SIG-M5 (cell line): ENCODE measurements at regions not wholly inside any gene's neighbourhood (a gene's known extent, or its start where the extent isn't known, plus 50 kb on each side); places are given as distances from the start of the nearest gene placed in this dataset.
"Not testable (repeated sequence)": the region's sequence is repeated elsewhere in the genome, so short reads cannot be mapped to it uniquely, and the experiment has no call there.

ENCODE experiments used
- DNase-seq: peaks from one replicate; lab custom pipeline; 2025; lab: John Stamatoyannopoulos, UW

DNA sequence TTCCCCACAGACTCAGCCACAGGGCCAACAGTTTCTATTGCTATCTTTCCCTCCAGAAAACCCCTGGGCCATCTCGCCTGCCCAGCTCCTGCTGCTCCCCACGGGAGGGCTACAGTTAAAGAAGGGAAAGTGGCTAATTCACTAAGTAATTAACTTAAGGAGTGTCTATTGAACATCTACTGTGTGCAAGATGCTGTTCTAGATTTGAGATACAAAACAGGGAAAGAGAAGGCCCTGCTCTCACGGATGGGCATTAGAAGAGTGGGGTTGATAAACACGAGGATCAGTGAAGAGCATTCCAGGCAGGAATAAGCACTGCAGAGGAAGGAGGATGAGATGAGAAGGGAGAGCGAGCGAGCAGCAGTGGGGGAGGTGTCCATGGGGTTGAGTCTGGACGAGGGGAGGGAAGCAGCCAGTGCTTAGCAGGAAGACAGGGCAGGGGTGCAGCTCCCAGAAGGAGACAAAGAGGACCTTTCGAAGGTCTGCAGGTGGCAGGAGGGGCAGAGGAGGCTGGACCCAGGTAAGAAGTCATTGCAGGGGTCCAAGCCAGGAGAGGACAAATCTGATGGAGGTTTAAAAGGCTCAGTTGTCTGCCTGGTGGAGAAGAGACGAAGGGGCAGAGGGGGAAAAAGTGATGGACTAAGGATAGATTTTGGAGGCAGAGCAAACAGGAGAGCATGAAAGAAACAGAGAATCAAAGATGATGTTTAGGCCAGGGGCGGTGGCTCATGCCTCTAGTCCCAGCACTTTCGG, 64.7 kb downstream of the KLF15 start:
- DNase-seq, result no peak

DNA sequence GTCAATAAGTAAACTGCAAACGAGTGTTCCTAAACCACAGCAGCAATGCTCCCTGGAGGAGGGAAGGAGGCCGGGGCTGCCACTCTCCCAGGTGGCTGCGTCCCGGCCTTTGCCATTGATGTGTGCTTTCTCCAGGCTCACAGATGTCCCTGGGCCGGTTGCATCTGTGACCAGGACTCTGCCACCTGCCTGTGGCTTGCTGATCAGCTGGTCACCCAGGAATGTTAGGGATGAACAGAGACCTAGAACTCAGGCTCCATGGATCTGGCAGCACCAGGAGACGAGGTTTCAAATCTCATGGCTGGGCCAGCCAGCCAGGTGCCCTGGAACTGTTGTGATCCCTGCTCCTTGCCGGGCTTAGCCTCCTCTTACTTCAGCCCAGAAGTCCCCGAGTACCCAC, 65.7 kb downstream of the KLF15 start:
- DNase-seq, result no peak

DNA sequence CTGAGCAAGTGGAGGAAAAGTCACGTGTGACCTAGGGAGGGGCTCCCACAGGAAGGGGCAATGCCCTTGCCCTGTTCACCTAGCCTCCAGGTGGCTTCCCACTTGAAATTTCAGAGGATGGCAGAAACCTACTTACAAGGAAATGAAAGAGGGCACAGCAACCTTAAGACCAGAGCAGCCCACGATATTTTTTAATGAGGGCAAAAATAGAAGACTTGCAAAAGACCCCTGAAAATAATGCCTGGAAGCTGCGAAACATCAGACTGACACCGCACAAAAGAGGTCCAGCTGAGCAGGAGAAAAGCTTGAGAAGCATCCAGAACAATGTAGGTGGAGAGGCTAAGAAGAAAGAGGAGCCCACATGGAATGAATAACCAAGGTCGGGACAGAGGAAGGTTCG, 66.1 kb downstream of the KLF15 start:
- DNase-seq, result no peak

DNA sequence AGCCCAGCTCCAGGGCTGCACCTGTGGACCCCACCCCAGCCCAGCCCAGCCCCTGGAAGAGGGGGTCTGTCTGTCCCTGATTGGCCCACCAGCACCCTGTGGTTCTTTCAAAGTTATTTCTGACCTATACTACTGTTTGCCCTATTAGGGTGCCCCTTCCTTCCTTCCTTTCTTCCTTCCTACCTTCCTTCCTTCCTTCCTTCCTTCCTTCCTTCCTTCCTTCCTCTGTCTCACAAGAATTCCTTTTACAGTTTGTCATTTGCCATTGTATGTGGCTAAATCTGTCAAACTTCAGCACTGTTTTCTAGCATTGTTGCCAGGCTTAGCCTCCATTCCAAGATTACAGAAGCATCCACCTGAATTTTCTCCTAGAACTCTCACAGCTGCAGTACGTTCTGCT, 66.9 kb downstream of the KLF15 start:
- no peak for DNase-seq

DNA sequence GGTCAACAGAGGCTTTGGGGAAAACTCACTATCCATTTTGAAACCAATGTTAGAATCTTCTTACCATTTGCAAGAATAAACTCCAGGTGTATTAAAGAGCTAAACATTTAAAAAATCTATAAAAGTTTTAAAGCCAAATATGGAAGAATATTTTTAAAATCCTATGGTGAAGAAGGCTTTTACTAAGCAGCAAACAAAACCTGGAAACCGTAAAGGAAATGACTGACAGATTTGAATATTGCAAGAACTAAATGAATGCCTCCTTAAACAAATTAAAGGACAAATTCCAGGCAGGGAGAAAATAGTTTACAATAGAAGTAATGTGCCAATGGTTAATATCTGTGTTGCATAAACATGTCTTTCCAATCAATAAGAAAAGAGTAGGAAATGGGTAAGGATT, 68.1 kb downstream of the KLF15 start:
- DNase-seq, result no peak

DNA sequence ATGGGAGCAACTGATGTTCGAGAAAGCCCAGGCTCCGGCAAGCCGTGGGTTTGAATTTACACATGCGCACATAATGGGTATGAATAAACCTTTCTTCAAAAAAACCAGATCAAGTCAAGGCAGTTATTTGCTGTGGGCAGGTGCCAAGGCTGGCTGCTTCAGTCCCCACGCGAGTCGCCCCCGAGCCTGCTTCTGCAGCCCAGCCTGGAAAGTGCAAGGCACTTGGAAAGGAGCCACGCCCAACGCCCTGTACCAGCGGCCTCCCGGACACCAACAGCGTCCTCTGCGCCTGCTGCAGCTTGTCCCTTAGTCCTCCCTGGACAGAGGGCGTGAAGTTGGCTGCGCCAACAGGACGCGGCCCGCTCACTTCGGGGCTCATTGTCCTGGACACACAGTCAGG, 68.9 kb downstream of the KLF15 start:
- no peak for DNase-seq

DNA sequence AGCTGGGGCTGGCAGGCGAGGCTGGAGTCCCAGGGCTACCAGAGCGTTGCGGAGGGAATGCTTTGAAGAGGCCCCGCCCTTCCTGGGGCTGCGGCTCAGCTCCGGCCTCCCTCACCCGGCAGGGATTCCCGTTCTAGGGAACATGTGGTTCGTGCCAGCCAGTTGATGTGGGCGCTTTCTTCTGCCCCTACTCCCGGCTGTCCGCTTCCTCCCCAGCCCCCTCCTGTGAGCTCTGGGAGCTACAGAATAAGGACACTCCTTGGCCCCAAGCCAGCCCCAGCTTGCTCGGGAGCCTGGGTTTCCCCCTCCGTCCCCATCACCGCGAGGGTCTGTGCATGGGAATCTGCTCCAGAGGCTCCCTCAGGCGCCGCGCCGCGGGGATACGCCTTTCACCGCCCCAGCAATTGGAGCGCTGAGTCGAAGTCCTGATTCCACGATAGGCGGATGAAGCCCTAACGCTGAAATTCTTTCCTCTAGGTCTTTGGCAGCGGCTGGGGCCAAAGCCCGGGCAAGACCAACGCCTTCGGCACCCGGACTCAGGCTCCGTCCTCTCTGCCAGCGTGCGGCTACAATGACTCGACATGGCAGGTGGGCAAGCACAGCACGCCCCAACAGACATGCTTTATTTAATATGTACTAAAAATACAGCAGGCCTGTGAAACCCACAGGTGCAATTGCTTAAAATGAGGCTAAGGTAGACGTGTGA, 69.5 kb downstream of the KLF15 start:
- no peak for DNase-seq

DNA sequence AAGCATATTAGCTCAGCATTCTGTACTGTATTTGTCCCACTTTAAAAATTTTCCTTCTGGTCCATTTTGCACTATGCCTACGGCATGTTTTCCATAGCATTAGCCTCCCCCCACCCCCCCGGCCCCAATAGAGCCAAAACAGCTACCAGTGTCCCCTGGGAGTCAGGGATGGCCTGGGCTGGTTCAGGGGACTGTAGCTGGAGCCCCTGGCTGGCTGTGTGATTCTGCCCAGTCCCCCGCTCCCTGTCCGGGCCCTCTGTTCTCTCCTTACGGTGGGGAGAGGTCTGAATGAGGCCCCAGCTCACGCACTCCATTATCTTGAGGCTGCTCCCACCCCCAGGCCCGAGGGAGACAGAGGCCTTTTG, 70.1 kb downstream of the KLF15 start:
- no peak for DNase-seq

DNA sequence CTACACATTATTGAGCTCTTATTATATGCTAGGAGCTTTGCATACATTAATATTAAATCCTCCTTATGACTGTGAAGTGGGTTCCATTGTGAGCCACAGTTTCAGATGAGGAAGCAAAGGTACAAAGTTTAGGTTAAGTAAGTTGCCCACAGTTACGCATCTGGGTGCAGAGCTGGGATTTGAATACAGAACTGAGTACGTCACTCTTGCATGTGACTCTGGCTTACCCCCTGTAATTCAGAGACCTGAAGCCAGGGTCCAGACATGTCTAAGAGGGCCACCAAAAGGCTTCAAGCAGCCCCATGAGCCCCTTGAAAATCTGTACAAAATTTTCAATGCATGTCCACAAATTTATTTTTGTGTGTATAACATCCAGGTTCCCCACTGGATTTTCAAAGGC, 71.8 kb downstream of the KLF15 start:
- DNase-seq, result no peak

DNA sequence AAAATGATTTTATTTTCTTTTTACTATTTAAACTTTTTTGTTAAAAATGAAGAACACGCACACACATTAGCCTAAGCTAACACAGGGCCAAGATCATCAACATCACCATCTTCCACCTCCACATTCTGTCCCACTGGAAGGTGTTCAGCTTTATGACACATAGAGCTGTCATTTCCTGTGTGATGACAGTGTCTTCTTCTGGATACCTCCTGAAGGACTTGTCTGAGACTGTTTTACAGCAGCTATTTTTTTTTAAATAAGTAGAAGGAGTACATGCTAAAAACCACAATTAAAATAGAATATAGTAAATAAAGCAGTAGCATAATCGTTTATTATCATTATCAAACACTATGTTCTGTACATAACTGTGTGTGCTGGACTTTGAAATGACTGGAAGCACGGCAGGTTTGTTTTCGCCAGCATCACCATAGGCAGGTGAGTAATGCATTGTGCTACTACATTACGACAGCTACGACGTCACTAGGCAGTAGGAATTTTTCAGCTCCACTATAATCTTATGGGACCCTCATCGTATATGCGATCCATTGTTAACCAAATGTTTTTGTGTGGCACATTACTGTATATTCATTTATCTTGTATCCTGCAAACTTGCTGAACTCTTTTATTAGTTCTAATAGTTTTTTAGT, 72.8 kb downstream of the KLF15 start:
- no peak for DNase-seq

DNA sequence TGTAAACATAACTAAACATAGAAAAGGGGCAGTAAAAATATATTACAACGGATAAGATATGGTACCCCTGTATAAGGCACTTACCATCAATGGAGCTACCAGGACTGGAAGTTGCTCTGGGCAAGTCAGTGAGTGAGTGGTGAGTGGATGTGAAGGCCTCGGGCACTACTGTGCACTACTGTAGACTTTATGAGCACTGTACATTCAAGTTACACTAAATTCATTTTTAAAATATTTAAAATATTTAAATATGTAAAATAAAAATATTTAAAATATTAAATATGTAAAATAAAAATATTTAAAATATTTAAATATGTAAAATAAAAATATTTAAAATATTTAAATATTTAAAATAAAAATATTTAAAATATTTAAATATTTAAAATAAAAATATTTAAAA, 73.6 kb downstream of the KLF15 start:
- not testable (repeated sequence) for DNase-seq

DNA sequence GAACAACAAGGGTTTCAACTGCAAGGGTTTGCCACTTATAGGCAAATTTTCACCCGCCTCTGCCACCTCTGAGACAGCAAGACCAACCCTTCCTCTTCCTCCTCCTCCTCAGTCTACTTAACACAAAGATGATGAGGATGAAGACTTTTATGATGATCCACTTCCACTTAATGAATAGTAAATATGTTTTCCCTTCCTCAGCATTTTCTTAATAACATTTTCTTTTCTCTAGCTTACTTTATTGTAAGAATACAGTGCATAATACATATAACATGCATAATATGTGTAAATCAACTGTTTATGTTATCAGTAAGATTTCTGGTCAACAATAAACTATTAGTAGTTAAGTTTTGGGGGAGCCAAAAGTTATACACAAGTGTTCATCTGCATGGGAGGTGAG, 77.4 kb downstream of the KLF15 start:
- no peak for DNase-seq

DNA sequence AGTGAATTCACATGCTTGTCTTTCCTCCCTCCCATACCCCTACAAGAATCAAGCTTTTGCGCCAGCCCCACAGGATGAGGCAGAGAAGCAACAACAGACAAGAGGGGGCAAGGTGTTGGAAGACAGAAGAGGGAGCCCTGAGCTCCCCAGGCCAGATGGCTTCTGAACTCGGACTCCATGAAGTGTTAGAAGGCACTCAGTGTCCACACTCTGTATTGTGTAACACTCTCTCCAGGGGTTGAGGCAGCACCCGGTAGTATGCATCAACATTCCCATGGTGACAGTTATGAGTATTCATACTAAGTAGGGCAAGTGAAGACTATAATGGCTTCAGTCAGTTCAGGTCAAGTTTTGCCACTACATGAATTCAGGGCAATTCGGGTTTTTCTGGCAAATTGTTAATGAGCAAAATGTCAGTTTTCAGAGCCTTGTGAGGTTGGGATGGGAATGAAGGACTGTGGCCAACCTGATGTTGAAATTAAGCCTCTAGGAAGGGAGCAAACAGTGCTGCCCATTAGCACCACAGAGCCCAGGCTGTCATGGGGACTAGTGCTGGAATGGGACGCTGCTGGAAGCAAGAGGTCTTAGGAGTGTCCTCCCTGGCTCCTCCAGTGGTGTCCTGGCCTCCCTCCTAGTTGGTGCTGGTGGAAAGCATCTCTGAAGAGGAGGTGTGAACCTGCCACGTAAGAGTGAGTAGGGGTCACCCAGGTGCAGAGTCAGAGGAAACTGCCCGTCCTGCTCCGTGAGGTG, 79.4 kb downstream of the KLF15 start:
- DNase-seq, result no peak

DNA sequence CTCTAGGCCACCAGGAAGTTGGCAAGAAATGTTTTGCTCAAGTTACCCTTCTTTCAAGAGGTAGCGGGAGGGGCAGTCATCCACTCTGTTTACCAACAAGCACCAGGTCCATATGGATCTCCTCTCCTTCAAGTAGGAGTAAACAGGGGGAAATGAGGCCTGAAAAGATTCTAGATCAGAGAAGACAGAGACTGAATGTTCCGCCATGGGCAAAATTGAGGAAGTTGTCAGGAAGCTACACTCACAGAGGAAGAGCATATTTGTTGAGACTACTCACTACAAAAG, 81.6 kb downstream of the KLF15 start:
- DNase-seq, result no peak

DNA sequence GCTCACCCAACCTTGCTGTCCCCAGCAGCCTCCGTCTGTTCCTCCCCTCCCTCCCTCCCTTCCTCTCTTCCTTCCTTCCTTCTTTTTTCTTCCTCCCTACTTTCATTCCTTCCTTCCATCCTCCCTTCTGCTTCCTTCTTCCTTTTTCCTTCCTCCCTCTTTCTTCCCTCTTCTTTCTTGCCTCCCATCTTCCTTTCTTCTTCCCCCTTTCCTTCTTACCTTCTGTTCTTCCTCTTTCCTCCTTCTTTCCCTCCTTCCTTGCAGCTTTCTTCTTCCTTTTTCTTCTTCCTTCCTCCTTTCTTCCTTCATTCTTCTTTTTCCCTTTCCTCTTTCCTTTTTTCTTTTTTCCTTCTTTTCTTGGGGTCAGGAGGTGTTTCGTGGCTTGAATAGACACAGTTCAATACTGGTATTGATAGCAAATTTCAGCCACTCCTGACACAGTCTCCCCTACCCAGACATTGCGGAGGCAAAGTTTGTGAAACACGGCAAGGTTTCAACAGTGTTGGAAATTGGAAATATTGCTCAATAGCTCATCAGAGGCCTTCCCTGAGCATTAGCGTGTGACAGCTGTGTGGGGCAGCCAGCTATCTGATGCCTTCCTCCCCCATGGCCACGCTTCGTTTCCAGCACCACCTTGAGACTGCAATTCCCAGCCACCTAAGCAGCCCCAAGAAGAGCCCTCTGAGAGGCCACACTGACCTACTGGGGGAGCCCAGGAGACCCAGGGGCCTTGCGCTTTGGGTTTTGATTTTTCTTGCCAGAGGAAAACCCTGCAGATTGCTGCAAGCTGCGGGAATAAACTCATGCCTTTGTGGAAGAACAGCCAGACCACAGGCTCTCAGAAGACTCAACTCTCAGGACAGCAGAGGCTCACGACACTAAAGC, 82.2 kb downstream of the KLF15 start:
- no peak for DNase-seq

DNA sequence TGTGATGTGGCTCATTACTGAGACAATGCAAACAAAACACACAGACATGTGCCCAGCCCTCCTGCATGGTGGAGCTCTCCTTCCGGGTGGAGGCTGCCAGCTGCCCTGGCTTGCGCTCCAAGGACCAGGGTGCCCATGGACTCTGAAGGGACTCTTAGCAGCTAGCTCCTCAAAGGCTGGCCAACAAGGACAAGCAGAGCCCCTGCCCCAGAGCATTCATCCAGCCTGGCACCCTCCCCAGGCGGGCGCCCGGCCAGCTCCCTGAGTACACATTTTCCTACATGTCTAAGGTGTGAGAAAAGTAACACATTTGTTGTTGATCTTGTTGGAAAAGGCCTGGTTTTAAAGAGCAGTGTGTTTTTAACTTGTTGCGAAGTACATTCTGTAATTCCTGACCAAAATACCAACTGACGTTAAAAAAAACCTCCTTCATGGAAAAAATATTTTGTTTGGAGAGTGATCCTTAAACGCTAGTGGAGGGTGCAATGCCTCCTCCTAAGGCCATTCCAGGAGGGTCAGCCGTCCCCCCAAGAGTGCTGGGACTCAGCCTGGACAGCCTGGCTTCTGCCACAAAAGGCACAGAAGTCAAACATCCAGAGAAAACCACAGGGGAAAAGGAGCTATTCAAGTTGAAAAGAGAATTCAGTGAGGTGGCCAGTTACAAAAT, 86.9 kb downstream of the KLF15 start:
- no peak for DNase-seq

DNA sequence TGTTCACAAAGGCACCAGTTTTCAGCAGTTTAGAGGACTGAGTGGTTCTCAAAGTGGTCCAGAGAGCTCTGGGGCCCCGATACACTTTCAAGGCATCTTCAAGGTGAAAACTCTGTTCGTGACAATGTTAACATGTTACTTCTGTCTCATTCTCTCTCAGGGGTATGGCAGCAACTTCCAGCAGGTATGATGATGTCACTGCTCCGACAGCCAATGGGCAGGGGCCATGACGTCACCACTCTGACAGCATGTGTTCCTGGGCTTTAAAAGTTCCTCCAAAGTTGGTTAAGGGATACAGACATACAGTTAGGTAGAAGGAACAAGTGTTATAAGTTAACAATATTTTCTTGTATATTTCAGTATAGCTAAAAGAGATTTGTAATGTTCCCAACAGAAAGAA, 87.9 kb downstream of the KLF15 start:
- no peak for DNase-seq

DNA sequence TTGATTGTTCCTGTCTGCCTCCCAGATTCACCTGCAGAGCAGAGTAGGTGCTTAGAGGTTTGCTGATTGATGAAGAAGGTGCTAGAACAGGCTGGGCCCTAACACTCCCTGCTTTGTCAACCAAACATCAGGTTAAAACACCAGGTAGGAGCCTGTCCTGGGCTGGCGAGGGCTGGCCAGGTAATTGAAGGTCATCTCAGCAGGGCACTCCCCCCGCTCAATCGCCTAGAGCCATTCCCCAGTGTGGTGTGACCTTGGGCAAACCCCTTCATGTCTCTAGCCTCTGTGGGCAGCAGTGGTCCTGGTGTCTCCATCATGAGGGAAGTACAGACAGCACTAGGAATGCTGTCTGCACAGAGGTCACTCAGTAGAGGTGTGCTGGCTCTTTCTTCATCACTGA, 88.3 kb downstream of the KLF15 start:
- DNase-seq, result no peak

DNA sequence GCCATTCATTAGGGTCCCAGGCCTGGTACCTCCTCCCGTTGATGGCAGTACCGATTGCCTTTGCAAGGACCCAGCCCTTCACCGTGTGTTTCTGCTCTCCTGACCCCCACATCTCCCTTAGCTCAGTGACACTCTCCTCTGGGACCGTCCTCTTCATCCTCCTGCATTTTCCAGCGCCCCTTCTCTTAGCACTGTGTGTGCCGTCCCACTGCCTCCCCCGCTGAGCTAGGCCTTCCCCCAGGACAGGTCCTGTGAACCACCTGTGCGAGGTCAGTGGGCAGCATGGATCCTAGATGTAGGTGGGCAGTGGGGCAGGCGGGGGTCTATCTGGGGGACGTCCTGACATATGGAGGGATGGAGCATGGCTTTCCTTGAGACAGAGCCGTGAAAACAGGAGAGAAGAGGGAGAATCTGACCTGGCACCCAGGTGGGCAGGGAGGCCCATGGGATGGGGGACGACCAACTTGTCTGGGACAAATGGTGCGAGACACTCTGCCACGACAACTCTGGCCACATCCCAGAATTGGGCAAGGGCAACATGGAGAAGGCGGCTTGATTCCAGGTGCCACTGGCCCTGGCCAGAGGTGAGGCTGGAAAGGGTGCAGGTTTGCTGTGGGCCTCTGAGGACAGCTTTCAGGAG, 87.7 kb upstream of the ALDH1L1 start:
- no peak for DNase-seq

DNA sequence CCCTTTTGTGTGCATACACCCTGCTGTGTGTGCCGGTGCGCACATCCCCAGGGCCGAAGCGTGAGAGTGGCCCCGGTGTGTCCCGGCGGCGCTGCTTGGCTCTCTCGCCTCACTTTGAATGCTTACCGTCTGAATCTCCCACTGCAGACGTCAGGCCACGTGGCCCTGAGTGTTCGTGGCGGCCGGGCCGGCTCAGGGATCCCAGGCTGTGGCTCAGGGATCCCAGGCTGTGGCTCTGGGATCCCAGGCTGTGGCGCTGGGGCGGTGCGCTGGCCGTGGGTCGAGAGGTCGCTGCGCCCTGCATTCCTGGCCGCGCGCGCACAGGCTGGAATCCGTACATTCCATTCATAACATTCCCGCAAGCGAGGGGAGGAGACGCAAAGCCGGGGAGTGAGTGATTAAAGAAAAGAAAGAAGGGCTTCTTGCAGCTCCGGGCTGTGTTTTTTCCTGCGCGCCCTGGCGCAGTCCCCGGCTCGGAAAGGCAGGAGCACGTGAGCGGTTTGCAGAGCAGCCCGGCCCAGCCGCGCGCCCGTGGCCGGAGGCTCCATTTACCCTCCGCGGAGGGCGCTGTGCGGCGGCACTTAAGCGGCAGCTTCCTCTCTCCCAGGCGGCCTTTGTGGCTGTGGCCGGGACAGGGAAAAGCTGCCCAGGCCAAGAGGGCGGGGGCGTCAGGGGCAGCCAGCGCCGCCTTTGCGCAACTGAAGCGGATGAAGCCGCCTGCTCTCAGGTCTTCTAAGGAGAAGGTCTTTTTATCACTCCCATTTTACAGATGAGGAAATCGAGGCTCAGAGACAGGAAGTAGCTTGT, 87.0 kb upstream of the ALDH1L1 start:
- no peak for DNase-seq
